HG03442 (cell line): ENCODE measurements at regions not wholly inside any gene's neighbourhood (a gene's known extent, or its start where the extent isn't known, plus 50 kb on each side); places are given as distances from the start of the nearest gene placed in this dataset.
"Not testable (repeated sequence)": the region's sequence is repeated elsewhere in the genome, so short reads cannot be mapped to it uniquely, and the experiment has no call there.

Experiments used
- ATAC-seq: cut with Tn5 transposase; IDR thresholded peaks from one replicate; pipeline ENCODE4 v1.9.1; 2021; ENCODE audit warnings: mild to moderate bottlenecking, moderate library complexity; ENCODE audit not compliant: unreplicated experiment

GRCh38 chr6:15745781-15746180, 83.0 kb upstream of the DTNBP1 start:
- ATAC-seq: no peak

DNA sequence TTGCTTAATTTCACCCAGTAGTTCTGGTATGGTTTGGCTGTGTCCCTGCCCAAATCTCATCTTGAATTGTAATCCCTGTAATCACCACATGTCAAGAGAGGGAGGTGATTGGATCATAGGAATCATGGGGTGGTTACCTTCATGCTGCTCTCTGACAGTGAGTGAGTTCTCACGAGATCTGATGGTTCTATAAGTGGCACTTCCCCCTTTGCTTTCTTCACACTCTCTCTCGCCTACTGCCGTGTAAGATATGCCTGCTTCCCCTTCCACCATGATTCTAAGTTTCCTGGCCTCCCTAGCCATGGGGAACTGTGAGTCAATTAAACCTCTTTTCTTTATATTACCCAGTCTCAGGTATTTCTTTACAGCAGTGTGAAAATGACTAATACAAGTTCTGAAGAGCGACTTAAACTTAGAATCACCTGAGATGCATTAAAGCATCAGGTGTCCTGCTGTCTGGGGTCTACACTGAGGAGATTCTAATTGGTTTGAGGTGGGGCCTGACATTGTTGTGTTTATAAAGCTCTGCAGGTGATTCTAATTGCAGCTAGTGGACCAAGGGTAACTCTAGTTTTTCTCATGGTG, 82.1 kb upstream of the DTNBP1 start:
- ATAC-seq: no peak

DNA sequence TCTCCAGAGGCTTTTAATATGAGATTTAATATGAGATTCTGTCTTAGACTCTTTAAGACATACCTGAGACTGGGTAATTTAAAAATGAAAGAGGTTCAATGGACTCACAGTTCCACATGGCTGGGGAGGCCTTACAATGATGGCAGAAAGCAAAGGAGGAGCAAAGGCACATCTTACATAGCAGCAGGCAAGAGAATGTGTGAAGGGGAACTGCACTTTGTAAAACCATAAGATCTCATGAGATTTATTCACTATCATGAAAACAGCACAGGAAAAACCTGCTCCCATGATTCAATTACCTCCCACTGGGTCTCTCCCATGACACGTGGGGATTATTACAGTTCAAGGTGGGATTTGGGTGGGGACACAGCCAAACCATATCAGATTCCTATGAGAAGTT, 79.2 kb upstream of the DTNBP1 start:
- ATAC-seq: not testable (repeated sequence)

DNA sequence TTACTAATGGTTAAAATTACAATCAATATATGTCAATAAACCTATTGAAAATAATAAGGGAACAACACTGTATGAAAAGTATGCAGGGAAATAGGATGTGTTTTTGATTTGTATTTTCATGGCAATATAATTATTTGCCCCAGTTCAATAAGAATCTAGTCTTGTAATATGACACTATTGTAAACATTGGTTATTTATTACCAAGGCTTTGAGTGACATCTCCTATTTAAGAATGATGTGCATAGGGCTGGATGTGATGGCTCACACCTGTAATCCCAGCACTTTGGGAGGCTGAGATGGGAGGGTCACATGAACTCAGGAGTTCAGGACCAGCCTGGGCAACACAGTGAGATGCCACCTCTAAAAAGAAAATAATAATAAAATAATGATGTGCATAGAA, 78.6 kb upstream of the DTNBP1 start:
- no peak for ATAC-seq

DNA sequence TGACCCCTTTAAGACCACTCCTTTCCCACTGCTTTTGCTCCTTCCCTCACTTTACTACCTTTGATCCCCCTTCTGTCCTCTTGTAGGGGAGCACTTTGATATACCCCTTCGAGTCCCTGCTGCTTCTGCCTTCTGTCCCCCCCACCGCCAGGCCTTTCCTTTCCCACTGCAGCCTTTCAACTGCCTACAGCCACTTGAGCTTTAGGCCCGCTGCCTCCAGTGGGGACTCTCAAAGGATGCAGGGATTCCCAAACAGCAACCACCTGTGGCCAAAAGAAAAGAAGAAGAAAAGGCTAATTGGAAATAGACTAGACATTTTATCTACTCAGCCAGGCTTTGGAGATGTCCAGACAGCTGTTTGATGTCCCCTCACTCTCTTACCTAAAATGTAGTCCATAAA, 77.0 kb upstream of the DTNBP1 start:
- no peak for ATAC-seq

DNA sequence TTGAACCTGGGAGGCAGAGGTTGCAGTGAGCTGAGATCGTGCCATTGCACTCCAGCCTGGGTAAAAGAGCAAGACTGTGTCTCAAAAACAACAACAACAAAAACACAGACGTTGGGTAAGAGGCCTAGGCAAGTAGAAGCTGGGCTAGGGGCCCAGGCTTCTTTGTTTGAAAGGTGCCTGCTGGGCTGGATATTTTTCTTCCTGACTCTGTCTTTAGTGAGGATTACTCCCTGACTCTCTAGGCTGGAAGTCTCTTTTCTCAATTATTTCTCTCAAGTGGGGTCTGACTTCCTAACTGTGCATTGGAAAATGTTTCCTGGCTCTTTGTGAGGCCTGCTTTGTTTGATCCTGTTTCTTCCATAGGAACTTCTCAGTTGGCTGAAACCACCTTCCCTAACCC, 76.5 kb upstream of the DTNBP1 start:
- no peak for ATAC-seq

- not testable (repeated sequence) for ATAC-seq
These were observed 75.4 kb upstream of the DTNBP1 start for GRCh38 chr6:15738195-15738594.

- no peak for ATAC-seq
These were observed 73.5 kb upstream of the DTNBP1 start for GRCh38 chr6:15736297-15736696.

DNA sequence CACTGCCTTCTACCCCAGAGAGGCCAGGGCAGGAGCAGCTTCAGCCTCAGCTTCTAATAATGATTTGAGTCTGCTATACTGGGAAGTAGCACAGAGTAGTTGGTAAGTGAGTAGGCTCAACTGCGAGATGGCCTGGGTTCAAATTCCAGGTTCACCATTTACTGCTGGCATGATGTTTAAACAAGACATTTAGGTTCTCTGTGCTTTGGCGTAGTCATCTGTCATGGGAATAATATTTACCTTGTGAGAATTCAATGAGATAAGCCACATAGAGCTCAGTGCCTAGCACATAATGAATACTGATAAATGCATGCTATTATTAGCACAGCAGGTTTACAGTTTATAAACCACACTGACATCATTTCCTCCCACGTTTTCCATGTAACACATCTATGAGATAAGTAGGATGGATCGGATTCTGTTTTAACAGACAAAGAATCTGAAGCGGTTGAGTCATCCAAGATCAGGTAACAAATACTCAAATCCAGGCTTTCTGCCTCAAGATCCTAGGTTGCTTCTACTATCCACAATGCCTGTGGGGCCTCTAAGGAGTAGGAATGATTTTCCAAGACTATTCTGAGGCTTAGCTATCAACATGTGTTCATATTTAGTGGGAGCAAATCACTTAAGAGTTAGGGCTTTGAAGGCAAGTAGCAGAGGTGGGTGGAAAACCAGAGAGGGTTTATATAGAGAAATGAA, 72.9 kb upstream of the DTNBP1 start:
- no peak for ATAC-seq

DNA sequence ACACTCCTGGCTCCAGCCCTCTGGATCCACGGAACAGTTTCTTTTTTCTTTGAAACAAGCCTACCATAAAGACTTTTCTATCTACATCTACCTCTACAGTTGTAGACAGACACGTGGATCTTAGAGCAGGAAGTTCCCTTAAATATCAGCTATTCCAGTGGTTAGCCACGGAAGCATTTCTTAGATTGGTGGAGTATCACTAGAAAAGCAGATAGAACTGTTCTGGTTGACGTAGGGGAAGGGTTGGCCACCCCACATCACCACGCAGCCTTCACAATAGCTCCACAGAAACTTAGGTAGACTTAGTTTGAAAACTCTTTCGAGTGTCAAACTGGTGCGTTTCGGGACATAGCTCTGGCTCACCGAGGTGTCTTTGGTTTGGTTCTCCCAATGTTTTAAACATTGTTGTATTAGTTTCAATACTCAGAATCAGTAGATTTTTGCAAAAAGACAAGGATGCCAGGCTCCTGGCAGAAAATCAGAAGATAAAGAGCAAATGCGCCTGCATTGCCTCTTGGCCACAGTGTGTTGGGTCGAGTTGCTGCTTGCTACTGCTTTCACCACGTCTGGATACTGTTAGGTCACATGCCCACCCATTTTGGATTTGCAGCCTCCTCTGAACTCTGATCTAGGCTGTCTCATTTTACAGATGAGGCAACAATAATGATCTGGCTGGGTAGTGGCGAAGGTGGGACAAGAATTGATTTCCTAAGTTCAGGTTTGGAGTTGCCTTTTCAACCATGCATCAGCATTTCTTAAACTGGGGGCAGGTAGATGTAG, 71.5 kb upstream of the DTNBP1 start:
- no peak for ATAC-seq

GRCh38 chr6:15730922-15731321, 68.1 kb upstream of the DTNBP1 start:
- no peak for ATAC-seq

DNA sequence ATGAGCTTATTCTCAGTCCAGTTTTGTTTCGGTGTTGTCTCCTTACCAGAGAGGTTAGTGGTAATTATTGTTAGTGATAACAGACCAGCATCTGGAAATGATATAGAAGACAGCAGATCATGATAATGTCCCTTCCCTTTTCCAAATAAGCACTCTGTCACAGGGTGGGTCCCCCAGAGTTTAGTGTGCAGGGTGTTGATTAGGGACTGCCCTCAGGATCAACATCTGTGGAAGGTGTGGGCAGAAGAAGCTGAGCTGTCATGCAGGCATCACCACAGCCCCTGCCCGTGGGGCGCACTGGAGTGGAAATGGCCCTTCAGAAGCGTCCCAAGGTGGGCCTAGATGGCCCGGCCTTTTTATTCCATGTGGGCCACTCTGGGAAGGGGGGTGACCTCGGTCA, 67.6 kb upstream of the DTNBP1 start:
- no peak for ATAC-seq

DNA sequence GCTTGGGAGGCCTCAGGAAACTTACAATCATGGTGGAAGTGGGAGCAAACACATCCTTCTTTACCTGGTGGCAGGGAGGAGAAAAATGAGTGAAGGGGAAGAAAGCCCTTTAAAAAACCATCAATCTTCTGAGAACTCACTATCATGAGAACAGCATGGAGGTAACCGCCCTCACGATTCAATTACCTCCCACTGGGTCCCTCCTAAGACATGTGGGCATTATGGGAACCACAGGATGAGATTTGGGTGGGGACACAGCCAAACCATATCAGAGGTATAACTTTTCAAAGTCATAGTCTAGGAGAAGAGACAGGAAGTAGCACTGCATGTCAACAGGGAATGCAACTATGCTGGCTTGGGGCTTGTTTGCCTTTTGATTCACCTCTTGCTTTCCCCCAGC, 59.9 kb upstream of the DTNBP1 start:
- ATAC-seq: no peak

- ATAC-seq: no peak
These were observed 54.1 kb upstream of the DTNBP1 start for GRCh38 chr6:15716889-15717288.

- no peak for ATAC-seq
These were observed 53.0 kb upstream of the DTNBP1 start for GRCh38 chr6:15715851-15716250.

DNA sequence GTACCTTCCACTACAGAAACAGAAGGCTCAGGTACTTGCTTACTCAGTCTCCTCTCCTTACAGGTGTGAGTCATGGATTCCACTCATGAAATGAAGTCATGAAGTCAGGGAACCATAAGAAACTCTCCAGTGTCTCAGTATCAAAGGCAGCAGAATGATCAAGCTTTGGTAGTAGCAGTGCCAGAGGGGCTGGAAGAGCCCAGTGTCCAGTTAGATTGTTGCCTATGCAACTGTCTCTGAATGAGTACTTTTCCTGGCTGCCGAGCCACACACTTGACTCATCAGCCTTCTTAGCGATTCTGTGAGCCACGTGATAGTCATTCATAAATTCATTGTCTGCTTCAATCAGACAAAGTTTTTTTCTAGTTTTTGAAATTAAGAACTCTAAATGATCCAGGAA, 52.2 kb upstream of the DTNBP1 start:
- ATAC-seq: no peak

DNA sequence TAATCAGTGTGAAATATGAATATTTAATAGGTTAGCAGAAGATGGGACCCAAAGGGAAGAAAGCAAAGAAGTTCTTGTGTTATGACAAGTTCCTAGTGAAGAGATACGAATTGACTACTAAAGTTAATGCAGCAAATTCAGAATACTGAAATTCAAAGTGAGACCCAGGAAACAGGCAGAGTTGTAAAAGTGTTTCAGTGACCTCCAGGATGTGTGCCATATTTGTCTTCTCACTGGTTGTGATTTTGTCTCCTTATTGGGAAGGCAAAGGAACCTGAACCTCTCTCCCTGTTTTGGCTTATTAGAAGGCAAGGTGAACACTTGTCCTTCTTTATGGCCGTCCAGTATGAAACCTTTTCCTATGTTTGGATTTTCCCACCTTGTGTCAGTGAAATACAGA, 51.8 kb upstream of the DTNBP1 start:
- ATAC-seq: no peak

- no peak for ATAC-seq
These were observed 50.5 kb upstream of the DTNBP1 start for GRCh38 chr6:15713325-15713724.

DNA sequence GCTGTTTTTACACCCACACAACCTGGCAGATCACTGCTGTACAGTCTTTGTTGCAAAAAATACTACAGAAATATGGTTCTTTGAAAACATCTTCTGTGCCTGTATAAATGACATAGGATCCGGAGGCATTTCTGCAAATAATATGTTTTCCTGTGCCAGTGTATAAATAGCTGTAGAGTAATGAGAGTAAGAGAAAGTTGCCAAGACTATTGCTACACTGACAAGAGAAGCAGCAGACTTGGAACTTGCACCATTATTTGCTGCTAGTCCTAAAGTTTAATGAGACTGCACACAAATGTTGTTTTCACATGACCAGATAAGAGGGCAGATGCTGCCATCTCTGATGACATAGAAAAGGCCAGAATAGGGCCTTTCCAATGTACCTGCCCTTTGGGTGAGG, 50.0 kb upstream of the DTNBP1 start:
- ATAC-seq: no peak
